Uterus (tissue), 2 donors: ENCODE measurements at regions not wholly inside any gene's neighbourhood (a gene's known extent, or its start where the extent isn't known, plus 50 kb on each side); places are given as distances from the start of the nearest gene placed in this dataset.

Source experiments
- POLR2A ChIP-seq, 2 donors: fragments of 450-650 bp; IDR thresholded peaks; one replicate each; pipeline ENCODE4 v1.6.1; 2016; ENCODE audit warnings: antibody characterized with exemption in 2 of 2, mild to moderate bottlenecking in 1 of 2, moderate library complexity in 1 of 2
- TF ChIP-seq, protein P1 (sequence below), 4 experiments: fragments of 200-600 bp in 2 of 4; fragments of 450-650 bp in 2 of 4; sonication (generic) in 2 of 4; IDR thresholded peaks; one replicate each; pipeline ENCODE4 v1.5.1; 2016 to 2019; ENCODE audit warnings: antibody characterized with exemption in 4 of 4, mild to moderate bottlenecking in 2 of 4, moderate library complexity in 1 of 4

DNA sequence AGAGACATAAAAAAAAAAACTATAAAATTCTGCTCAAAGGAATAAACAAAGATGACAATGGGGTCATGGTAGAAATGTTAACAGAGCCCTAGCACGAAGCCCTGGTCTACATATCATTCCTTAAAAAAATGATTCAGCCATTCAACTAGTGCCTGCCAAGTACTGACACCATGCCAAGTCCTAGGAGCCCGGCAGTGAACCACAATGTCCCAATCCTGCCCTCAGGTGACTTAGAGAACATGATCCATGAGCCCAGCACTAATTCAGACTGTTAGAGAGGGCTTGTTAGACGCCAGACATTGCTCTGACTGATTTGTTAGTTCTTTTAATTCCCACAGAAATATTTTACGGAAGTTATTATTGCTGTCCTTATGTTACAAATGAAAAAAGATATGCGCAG lies 67.3 kb upstream of the VWC2 start:
- TF ChIP-seq, protein P1, sequence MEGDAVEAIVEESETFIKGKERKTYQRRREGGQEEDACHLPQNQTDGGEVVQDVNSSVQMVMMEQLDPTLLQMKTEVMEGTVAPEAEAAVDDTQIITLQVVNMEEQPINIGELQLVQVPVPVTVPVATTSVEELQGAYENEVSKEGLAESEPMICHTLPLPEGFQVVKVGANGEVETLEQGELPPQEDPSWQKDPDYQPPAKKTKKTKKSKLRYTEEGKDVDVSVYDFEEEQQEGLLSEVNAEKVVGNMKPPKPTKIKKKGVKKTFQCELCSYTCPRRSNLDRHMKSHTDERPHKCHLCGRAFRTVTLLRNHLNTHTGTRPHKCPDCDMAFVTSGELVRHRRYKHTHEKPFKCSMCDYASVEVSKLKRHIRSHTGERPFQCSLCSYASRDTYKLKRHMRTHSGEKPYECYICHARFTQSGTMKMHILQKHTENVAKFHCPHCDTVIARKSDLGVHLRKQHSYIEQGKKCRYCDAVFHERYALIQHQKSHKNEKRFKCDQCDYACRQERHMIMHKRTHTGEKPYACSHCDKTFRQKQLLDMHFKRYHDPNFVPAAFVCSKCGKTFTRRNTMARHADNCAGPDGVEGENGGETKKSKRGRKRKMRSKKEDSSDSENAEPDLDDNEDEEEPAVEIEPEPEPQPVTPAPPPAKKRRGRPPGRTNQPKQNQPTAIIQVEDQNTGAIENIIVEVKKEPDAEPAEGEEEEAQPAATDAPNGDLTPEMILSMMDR (IDR thresholded peaks at IDR 0.05) = no peak
- TF ChIP-seq POLR2A (IDR thresholded peaks at IDR 0.05) = no peak
